Large intestine (tissue), 3 donors: ENCODE measurements at regions not wholly inside any gene's neighbourhood (a gene's known extent, or its start where the extent isn't known, plus 50 kb on each side); places are given as distances from the start of the nearest gene placed in this dataset.
"Not testable (repeated sequence)": the region's sequence is repeated elsewhere in the genome, so short reads cannot be mapped to it uniquely, and the experiment has no call there.

Experiments
- DNase-seq, 2 donors: peaks; one replicate each; pipeline versions ENCODE4 v3.0.0 to v3.0.0-alpha.2; 2013
- H3K27ac ChIP-seq: one replicate; pipeline ENCODE4 v1.5.1; 2013; ENCODE audit warnings: low read length
- H3K27me3 ChIP-seq: 2 replicates; pipeline ENCODE4 v1.6.1; 2013; ENCODE audit warnings: low read length; ENCODE audit not compliant: control insufficient read depth, insufficient read depth
- H3K36me3 ChIP-seq: 2 replicates; pipeline ENCODE4 v1.6.1; 2013; ENCODE audit warnings: low read length; ENCODE audit not compliant: control insufficient read depth, insufficient read depth
- H3K4me1 ChIP-seq: one replicate; pipeline ENCODE4 v1.6.1; 2013; ENCODE audit warnings: low read length; ENCODE audit not compliant: control insufficient read depth, insufficient read depth
- H3K4me3 ChIP-seq: one replicate; pipeline ENCODE4 v1.5.1; 2013; ENCODE audit warnings: low read length
- H3K9me3 ChIP-seq: one replicate; pipeline ENCODE4 v1.6.1; 2013; ENCODE audit warnings: mild to moderate bottlenecking, low read depth, low read length, moderate library complexity; ENCODE audit not compliant: control insufficient read depth
- WGBS: methylation state at CpG from one replicate; pipeline ENCODE4 v1.1.5; 2013; ENCODE audit warnings: low lambda C conversion rate; ENCODE audit not compliant: insufficient coverage; 5-methylcytosine and 5-hydroxymethylcytosine counted together

DNA sequence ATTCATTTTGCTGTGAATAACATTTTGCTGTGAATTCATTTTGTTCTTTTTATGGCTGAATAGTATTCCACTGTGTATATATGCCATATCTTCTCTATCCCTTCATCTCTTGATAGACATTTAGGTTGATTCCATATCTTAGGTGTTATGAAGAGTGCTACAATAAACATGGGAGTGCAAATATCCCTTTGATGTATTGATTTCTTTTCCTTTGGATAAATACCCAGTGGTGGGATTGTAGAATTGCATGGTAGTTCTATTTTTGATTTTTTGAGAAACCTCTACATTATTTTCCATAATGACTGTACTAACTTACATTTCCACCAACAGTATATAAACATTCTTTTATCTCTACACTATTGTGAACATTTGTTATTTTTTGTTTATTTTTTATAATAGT lies 555.9 kb downstream of the PDHA2 start:
- no peak for DNase-seq
- H3K27me3 ChIP-seq, result no peaks in the 10 kb centered on the region
- H3K27ac ChIP-seq, result no peak overlapping the region
- H3K36me3 ChIP-seq, result no peaks in the 10 kb centered on the region
- H3K4me1 ChIP-seq, result no peaks in the 10 kb centered on the region
- H3K9me3 ChIP-seq, result no peaks in the 10 kb centered on the region
- H3K4me3 ChIP-seq, result no peak overlapping the region

DNA sequence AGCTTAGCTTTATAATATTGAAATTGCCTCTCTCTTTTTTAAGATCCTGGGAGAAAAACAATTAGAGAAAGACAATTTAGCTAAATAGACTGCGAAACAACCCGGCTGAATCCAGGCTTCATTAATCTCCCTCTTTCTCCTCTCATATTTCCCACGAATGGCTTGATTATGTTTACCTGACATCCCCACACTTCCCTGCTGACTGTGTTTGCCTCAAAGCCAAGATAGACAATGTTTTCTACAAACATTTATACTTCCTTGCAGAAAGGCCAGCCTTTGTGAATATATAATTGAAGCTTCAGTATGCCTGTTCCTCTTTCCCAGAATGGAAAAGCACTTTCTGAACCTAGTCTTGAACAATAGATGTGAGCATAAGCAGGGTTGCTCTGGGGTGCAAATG lies 566.8 kb downstream of the PDHA2 start:
- H3K9me3 ChIP-seq, result no peaks in the 10 kb centered on the region
- H3K36me3 ChIP-seq, result no peaks in the 10 kb centered on the region
- WGBS, result 83% methylated on average over 1 of the region's 3 CpGs
- DNase-seq, result no peak
- H3K27me3 ChIP-seq, result no peaks in the 10 kb centered on the region
- no peak overlapping the region for H3K4me3 ChIP-seq
- no peak overlapping the region for H3K27ac ChIP-seq
- H3K4me1 ChIP-seq, result no peaks in the 10 kb centered on the region

DNA sequence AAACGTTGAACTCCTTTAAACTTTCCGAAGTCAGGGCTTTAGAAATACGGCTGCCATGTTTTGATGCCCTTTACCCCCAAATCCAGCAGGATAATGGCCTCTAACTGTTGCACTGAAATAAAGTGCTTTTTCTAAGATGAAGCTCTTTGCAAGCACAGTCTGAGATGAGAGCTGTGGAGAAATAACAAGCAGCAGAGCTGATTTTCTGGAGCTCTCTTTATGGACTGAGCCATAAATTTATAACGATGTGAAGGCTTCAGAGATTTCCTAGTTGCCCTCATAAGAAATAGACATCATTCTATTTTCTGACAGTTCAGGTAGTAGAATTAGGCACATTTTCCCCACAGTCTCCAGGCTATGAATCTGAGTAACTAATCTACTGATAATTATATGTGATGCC lies 567.3 kb downstream of the PDHA2 start:
- no peak for DNase-seq
- Histone ChIP-seq H3K9me3 (no peaks in the 10 kb centered on the region), H3K27ac (no peak overlapping the region), H3K36me3 (no peaks in the 10 kb centered on the region), H3K4me1 (no peaks in the 10 kb centered on the region), H3K27me3 (no peaks in the 10 kb centered on the region), H3K4me3 (no peak overlapping the region)
- no CpG with 5 or more reads among the region's 4 CpGs for WGBS

DNA sequence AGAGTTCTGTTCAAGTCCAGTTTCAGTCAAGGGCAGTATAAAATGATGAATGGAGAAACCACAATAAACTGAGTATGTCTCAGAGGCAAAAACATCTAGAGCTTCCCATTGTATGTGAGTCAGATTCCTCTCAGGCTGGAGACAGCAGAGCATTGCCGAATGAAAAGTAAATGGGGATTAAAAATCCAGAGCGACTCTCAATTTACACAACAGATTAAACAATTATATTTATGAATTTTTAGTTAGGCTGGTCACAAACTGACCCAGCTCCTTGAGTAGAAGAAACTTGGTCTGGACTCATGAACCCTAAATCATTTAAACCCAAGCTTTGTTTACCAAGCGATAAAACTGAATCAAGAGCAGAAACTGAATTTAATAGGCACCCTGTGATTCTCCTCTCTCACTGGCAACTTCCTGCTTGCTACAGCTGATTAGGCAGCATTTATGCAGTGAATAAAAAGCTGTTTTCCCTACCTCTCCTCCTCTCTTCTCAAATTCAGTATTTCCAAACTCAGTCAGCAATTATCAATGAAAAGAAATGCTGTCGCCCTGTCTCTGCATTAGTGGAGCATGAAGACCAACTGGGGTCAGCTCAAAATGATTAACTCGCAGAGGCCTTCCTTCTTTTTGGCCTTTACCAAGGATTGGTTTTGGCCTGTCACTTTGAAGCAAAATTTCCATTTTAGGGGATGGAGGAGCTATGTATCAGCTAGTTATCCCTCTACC lies 568.0 kb downstream of the PDHA2 start:
- Histone ChIP-seq H3K27me3 (no peaks in the 10 kb centered on the region), H3K4me3 (no peak overlapping the region), H3K36me3 (no peaks in the 10 kb centered on the region), H3K4me1 (no peaks in the 10 kb centered on the region), H3K9me3 (no peaks in the 10 kb centered on the region), H3K27ac (no peak overlapping the region)
- 74% methylated on average over 3 of the region's 5 CpGs for WGBS
- DNase-seq, result no peak

DNA sequence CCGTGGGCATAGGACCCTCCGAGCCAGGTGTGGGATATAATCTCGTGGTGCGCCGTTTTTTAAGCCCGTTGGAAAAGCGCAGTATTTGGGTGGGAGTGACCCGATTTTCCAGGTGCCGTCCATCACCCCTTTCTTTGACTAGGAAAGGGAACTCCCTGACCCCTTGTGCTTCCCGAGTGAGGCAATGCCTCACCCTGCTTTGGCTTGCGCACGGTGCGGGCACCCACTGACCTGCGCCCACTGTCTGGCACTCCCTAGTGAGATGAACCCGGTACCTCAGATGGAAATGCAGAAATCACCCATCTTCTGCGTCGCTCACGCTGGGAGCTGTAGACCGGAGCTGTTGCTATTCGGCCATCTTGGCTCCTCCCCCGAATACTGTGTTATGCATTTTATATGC lies 575.0 kb downstream of the PDHA2 start:
- not testable (repeated sequence) for H3K4me1 ChIP-seq, H3K27ac ChIP-seq, DNase-seq, H3K9me3 ChIP-seq, H3K27me3 ChIP-seq, H3K4me3 ChIP-seq, H3K36me3 ChIP-seq
- no CpG with 5 or more reads among the region's 21 CpGs for WGBS

DNA sequence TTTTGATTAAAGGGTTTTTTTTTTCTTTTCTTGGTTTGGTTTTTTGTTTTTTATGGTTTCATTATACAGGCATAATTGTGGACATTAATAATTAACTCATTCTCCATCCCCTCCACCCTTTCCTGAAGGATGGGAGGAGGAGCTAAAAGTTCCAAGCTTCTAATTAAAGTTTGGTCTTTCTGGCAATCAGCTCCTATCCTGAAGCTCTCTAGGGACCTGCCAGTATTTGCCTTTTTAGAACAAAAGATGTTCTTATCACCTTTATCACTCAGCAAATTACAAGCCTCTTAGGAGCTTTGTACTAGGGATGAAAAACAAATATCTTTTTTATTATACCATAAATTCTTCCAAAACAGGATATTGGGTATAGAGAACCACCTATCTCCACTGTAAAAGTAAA lies 589.8 kb downstream of the PDHA2 start:
- no peak for DNase-seq

DNA sequence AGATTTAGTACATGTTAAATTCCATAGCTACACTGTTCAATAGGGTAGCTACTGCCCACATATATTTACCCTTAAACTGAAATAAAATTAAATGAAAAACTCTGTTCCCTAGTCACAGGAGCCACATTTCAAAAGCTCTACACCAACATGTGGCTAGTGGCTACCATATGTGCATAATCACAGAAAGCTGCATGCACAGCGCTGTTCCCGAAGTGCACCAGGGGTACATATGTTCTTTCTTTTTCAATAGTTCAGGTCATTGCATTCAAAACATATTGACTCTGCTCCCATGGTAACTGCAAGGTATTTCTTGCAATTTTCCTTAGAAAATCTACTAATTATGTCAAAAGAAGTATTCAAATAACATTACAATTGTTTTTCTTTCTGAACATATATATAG lies 591.2 kb downstream of the PDHA2 start:
- no peaks in the 10 kb centered on the region for H3K9me3 ChIP-seq
- no peaks in the 10 kb centered on the region for H3K36me3 ChIP-seq
- no peak overlapping the region for H3K4me3 ChIP-seq
- H3K27me3 ChIP-seq, result no peaks in the 10 kb centered on the region
- DNase-seq, result no peak
- H3K4me1 ChIP-seq, result no peaks in the 10 kb centered on the region
- H3K27ac ChIP-seq, result no peak overlapping the region
- WGBS, result 100% methylated on average over 2 of the region's 2 CpGs

More for the DNA sequence above, 589.8 kb downstream of the PDHA2 start:
- Histone ChIP-seq H3K4me3 (no peak overlapping the region), H3K4me1 (no peaks in the 10 kb centered on the region), H3K27ac (no peak overlapping the region), H3K36me3 (no peaks in the 10 kb centered on the region), H3K27me3 (no peaks in the 10 kb centered on the region), H3K9me3 (no peaks in the 10 kb centered on the region)

DNA sequence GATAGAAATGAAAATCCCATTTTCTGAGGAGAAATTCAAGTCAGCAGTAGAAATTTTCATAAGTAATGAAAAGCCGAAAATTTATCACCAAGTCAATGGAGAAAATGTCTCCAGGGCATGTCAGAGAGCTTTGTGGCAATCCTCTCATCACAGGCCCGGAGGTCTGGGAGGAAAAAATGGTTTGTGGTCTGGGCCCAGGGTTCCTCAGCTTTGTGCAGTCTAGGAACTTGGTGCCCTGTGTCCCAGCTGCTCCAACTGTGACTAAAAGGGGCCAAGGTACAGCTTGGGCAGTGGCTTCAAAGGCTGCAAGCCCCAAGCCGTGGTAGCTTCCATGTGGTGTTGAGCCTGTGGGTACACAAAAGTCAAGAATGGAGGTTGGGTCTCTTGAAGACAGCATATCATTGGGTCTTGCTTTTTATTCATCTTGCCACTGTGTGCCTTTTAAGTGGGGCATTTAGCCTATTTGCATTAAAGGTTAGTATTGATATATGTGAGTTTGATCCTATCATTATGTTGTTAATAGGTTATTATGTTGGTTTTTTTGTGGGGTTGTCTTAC lies 608.5 kb downstream of the PDHA2 start:
- Histone ChIP-seq H3K36me3 (no peaks in the 10 kb centered on the region), H3K27me3 (no peaks in the 10 kb centered on the region), H3K4me1 (no peaks in the 10 kb centered on the region), H3K27ac (no peak overlapping the region), H3K9me3 (peaks cover 8% of the 10 kb centered on the region), H3K4me3 (no peak overlapping the region)
- no CpG with 5 or more reads among the region's 3 CpGs for WGBS
- no peak for DNase-seq

DNA sequence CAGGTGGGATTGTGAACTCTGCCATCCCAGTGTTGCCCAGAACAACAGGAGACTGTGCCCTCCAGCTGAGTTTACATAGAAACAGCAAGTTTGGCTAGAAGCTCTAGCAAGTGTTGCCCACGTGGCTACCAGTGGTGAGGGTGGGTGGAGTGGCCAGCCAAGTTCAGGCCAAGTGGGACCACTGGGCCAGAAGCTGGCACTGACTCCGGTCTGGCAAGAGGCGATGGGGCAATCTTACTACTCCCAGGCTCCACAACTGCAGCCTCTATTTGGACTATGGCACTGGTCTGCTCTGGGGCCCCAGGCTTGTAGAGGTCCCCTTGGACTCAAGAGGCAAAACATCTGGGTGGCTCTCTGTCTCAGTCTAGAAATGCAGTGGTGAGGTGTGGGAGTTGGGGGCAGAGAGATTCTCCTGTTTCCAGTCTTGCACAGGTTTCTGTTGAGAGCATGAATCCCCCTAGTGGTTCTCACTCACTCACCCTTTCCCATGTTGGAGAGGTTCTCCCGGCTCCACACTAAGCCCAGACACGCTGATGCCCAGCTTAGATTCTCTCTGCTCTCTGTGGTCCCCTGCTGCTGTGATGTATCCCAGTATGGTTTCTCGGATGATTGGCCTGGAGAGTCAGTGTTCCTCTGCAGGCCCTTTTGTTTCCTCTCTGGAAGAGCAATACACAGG lies 615.3 kb downstream of the PDHA2 start:
- Histone ChIP-seq H3K4me3 (no peak overlapping the region), H3K27ac (no peak overlapping the region), H3K36me3 (no peaks in the 10 kb centered on the region), H3K27me3 (no peaks in the 10 kb centered on the region), H3K9me3 (no peaks in the 10 kb centered on the region), H3K4me1 (no peaks in the 10 kb centered on the region)
- DNase-seq, result no peak
- no CpG with 5 or more reads among the region's 6 CpGs for WGBS

DNA sequence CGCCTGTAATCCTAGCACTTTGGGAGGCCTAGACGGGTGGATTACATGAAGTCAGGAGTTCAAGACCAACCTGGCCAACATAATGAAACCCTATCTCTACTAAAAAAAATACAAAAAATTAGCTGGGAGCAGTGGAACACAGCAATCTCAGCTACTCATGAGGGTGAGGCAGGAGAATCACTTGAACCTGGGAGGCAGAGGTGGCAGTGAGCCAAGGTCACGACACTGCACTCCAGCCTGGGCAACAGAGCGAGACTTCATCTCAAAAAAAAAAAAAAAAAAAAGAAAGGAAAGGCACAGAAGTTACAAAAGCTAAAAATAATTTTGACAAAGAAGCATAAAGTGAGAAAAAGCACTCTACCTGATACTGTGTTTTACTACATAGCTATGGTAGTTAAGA lies 618.1 kb downstream of the PDHA2 start:
- not testable (repeated sequence) for H3K4me3 ChIP-seq, H3K9me3 ChIP-seq, H3K36me3 ChIP-seq, DNase-seq, H3K4me1 ChIP-seq, H3K27ac ChIP-seq, H3K27me3 ChIP-seq
- 90% methylated on average over 2 of the region's 4 CpGs for WGBS

DNA sequence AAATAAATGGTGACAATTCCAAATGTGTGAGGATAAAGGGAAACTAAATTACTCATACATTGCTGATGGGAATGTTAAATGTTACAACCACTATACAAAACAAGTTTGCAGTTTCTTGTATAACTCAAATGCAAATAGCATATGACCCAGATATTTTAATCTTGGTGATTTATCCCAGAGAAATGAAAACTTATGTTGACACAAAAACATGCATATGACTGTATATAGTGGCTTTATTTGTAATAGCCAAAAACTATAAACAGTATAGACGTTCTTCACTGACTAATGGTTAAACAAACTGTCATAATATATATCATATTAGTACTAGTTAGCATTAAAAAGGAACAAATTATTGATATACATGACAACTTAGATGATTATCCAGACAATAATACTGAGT lies 619.2 kb downstream of the PDHA2 start:
- Histone ChIP-seq H3K4me3 (no peak overlapping the region), H3K27ac (no peak overlapping the region), H3K27me3 (no peaks in the 10 kb centered on the region), H3K4me1 (no peaks in the 10 kb centered on the region), H3K9me3 (no peaks in the 10 kb centered on the region), H3K36me3 (no peaks in the 10 kb centered on the region)
- 80% methylated on average over 1 of the region's 1 CpG for WGBS
- DNase-seq, result no peak
